ENCODE measurements at regions not wholly inside any gene's neighbourhood (a gene's known extent, or its start where the extent isn't known, plus 50 kb on each side); places are given as distances from the start of the nearest gene placed in this dataset.

GRCh38 chr1:239742416-239743109, 349.1 kb upstream of the FMN2 start:
- Histone ChIP-seq H3K79me2 (ENCODE audit: low read length) (no peaks in the 10 kb centered on the region), H4K20me1 (ENCODE audit: insufficient read depth, low read length) (no peaks in the 10 kb centered on the region), H3K9me2 (replicated peaks; ENCODE audit: insufficient read depth, low read length) (no peaks in the 10 kb centered on the region), H3K27me3 (replicated peaks; ENCODE audit: insufficient read depth, low read length) (no peaks in the 10 kb centered on the region), H3F3A (ENCODE audit: insufficient read depth, low read length) (no peaks in the 10 kb centered on the region), H3K9me3 (replicated peaks; ENCODE audit: insufficient read depth, low read length) (no peaks in the 10 kb centered on the region), H3K27ac (ENCODE audit: low read length) (no peak overlapping the region), H2AFZ (ENCODE audit: low read length) (no peak overlapping the region), H3K4me2 (ENCODE audit: low read depth, low read length) (no peak overlapping the region), H3K36me3 (replicated peaks; ENCODE audit: insufficient read depth, low read length) (0 out of 2 replicates have a peak, but pooled peaks cover 3% of the 10 kb centered on the region), H3K4me3 (ENCODE audit: low read length) (no peak overlapping the region), H3K4me1 (ENCODE audit: low read length) (no peaks in the 10 kb centered on the region), H3K9ac (ENCODE audit: low read length) (no peak overlapping the region)
- DNase-seq = no peak
- no peak for TF ChIP-seq EZH2phosphoT487 (IDR thresholded peaks at IDR 0.05; ENCODE audit: low read length)
- no peak for TF ChIP-seq CTCF (IDR thresholded peaks at IDR 0.05; ENCODE audit: low read length)
- TF ChIP-seq EZH2 (optimal IDR thresholded peaks at IDR 0.05; ENCODE audit: low read depth, low read length) = no peak

DNA sequence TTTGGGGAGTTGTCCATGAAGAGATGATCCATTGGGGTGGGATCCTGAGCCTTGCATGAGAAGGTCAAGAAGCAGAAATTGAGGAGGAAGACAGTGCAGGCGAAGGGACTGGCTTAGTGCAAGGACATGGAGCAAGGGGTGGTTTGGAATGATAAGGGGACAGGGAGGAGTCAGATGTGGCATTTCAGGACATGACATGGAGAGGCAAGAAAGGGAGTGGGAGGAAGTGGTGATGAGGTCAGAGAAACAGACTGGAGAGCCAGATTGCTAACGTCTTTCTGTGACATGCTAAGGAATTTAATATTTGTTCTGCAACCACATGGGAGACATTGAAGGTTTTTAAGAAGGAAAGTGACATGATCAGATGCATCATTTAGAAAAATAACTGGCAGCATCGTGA, 346.8 kb upstream of the FMN2 start:
- Histone ChIP-seq H3K4me3 (ENCODE audit: low read length) (no peak overlapping the region), H3K27ac (ENCODE audit: low read length) (no peak overlapping the region), H3K9ac (ENCODE audit: low read length) (no peak overlapping the region), H3K9me2 (replicated peaks; ENCODE audit: insufficient read depth, low read length) (no peaks in the 10 kb centered on the region), H3K79me2 (ENCODE audit: low read length) (no peaks in the 10 kb centered on the region), H3K9me3 (replicated peaks; ENCODE audit: insufficient read depth, low read length) (no peaks in the 10 kb centered on the region), H3K27me3 (replicated peaks; ENCODE audit: insufficient read depth, low read length) (no peaks in the 10 kb centered on the region), H2AFZ (ENCODE audit: low read length) (no peak overlapping the region), H3K4me1 (ENCODE audit: low read length) (no peaks in the 10 kb centered on the region), H3K36me3 (replicated peaks; ENCODE audit: insufficient read depth, low read length) (0 out of 2 replicates have a peak, but pooled peaks cover 3% of the 10 kb centered on the region), H4K20me1 (ENCODE audit: insufficient read depth, low read length) (no peaks in the 10 kb centered on the region), H3K4me2 (ENCODE audit: low read depth, low read length) (no peak overlapping the region), H3F3A (ENCODE audit: insufficient read depth, low read length) (no peaks in the 10 kb centered on the region)
- no peak for TF ChIP-seq EZH2 (optimal IDR thresholded peaks at IDR 0.05; ENCODE audit: low read depth, low read length)
- no peak for TF ChIP-seq CTCF (IDR thresholded peaks at IDR 0.05; ENCODE audit: low read length)
- TF ChIP-seq EZH2phosphoT487 (IDR thresholded peaks at IDR 0.05; ENCODE audit: low read length) = no peak
- DNase-seq = no peak

DNA sequence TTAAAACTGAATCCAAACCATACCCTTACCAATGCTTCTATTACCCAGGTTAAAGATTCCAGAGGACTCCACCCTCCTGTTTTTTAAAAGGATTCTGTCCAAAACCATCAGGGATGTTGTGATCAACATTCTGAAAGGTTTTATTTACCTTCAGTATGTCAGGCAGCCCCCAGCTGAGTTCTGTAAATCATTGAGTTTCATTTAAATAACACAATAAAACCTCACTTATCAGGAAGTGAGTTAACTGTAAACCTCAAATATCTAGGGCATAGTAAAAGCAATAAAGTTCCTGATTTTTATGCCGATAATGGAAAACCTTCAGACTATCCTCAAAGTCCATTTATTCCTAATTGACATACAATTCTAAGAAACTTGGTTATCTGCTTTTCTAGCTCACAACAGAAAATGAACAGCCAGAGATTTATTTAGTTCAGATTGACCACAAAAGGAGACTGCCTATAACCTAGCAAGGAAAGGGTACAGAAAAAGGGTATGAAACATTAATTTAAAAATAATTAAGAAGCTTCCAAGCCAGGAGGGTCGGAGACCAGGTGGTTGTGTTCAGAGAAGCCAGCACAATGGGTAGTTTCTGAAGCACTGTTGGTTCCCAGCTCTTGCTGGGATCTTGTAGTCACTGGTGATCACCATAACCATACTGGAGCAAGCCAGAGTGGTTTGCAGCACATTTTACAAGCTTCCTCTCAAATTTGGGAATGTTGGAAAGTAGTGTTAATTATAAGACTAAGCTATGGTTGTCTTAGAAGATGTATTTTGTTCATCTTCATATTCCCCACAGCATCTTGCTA, 336.4 kb upstream of the FMN2 start:
- no peak overlapping the region for H3K4me2 ChIP-seq (ENCODE audit: low read depth, low read length)
- TF ChIP-seq EZH2 (optimal IDR thresholded peaks at IDR 0.05; ENCODE audit: low read depth, low read length) (no peak), CTCF (IDR thresholded peaks at IDR 0.05; ENCODE audit: low read length) (no peak), EZH2phosphoT487 (IDR thresholded peaks at IDR 0.05; ENCODE audit: low read length) (no peak)

More for the DNA sequence above, 336.4 kb upstream of the FMN2 start:
- Histone ChIP-seq H3K9me2 (replicated peaks; ENCODE audit: insufficient read depth, low read length) (no peaks in the 10 kb centered on the region), H3K36me3 (replicated peaks; ENCODE audit: insufficient read depth, low read length) (no peaks in the 10 kb centered on the region), H3K9me3 (replicated peaks; ENCODE audit: insufficient read depth, low read length) (no peaks in the 10 kb centered on the region), H3F3A (ENCODE audit: insufficient read depth, low read length) (no peaks in the 10 kb centered on the region), H3K79me2 (ENCODE audit: low read length) (no peaks in the 10 kb centered on the region), H3K27me3 (replicated peaks; ENCODE audit: insufficient read depth, low read length) (no peaks in the 10 kb centered on the region), H3K4me1 (ENCODE audit: low read length) (no peaks in the 10 kb centered on the region), H2AFZ (ENCODE audit: low read length) (no peak overlapping the region), H3K9ac (ENCODE audit: low read length) (no peak overlapping the region), H4K20me1 (ENCODE audit: insufficient read depth, low read length) (no peaks in the 10 kb centered on the region), H3K4me3 (ENCODE audit: low read length) (no peak overlapping the region), H3K27ac (ENCODE audit: low read length) (no peak overlapping the region)
- DNase-seq = no peak
